ENCODE measurements at regions not wholly inside any gene's neighbourhood (a gene's known extent, or its start where the extent isn't known, plus 50 kb on each side); places are given as distances from the start of the nearest gene placed in this dataset.

DNA sequence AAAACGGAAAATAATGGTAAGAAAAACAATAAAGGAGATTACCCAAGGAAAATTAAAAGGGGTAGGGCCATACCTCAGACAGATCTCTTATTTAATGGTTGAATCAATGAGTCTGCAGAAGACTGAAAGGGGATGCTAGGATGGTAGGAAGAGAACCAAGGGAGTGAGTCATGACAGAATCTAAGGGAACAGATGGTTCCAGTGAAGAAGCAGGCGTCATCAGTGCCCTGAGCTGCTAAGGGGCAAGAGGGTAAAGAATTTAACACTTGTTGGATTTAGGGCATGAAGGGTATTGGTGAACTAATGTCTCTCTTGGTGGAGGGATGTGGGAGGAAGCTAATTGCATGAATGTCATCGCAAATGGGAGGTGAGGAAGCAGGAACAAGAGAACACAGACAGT is 329.2 kb upstream of the TSHZ3 start:
- Histone ChIP-seq H4K20me1 (ENCODE audit: insufficient read depth, low read length) (no peaks in the 10 kb centered on the region), H3K9me3 (ENCODE audit: low read length) (no peaks in the 10 kb centered on the region), H3K4me1 (ENCODE audit: insufficient read depth, low read length, poor library complexity, severe bottlenecking) (no peaks in the 10 kb centered on the region), H3K9me2 (ENCODE audit: insufficient read depth, low read length) (no peaks in the 10 kb centered on the region), H3K36me3 (ENCODE audit: insufficient read depth, low read length) (no peaks in the 10 kb centered on the region), H3K4me2 (ENCODE audit: low read length) (no peak overlapping the region), H3K79me2 (ENCODE audit: insufficient read depth, low read depth, low read length) (no peaks in the 10 kb centered on the region), H3K27ac (ENCODE audit: low read depth, low read length, poor library complexity, severe bottlenecking) (no peak overlapping the region), H2AFZ (ENCODE audit: low read length) (no peak overlapping the region), H3K4me3 (ENCODE audit: low read depth, low read length, poor library complexity, severe bottlenecking) (no peak overlapping the region)
- intact Hi-C loops (cut with micrococcal nuclease; ENCODE audit: unreplicated experiment): loop anchor here (10.0 kb wide), 1 partner anchor 546 kb away; no protein-coding TSS in a partner anchor
- ChIA-PET POLR2A (interaction anchor here (0.7 kb wide), 1 partner anchor 14 kb away, joined by 3 read pairs; no protein-coding TSS in a partner anchor), CTCF (ENCODE audit: unreplicated experiment) (no interaction called here)
- DNase-seq (ENCODE audit: low spot score): no peak
- no peak for TF ChIP-seq EZH2phosphoT487 (IDR thresholded peaks at IDR 0.05; ENCODE audit: borderline replicate concordance, low read depth, low read length)
- TF ChIP-seq, protein P1, sequence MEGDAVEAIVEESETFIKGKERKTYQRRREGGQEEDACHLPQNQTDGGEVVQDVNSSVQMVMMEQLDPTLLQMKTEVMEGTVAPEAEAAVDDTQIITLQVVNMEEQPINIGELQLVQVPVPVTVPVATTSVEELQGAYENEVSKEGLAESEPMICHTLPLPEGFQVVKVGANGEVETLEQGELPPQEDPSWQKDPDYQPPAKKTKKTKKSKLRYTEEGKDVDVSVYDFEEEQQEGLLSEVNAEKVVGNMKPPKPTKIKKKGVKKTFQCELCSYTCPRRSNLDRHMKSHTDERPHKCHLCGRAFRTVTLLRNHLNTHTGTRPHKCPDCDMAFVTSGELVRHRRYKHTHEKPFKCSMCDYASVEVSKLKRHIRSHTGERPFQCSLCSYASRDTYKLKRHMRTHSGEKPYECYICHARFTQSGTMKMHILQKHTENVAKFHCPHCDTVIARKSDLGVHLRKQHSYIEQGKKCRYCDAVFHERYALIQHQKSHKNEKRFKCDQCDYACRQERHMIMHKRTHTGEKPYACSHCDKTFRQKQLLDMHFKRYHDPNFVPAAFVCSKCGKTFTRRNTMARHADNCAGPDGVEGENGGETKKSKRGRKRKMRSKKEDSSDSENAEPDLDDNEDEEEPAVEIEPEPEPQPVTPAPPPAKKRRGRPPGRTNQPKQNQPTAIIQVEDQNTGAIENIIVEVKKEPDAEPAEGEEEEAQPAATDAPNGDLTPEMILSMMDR (conservative IDR thresholded peaks at IDR 0.05; ENCODE audit: low read length): no peak
- no TSS peak for BruUV-seq (replicated peaks)

DNA sequence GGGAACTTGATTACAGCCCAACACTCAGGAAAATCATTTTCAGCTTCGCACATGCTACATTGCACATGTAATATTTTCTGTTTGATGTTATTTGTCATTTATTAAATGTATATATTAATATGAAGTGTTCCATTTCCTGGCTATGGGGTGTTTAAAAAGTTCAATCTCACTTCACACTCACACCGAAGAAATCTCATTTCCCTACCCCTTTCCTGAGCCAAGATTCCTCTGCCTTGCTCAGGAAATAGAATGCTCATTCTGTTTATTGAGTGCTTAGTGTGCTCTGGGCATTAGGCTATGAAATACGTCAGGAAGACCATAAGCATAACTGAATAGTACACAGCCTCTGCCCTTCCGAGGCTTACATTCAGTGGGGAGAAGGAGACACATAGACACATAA is 331.9 kb upstream of the TSHZ3 start:
- TF ChIP-seq, protein P1 (conservative IDR thresholded peaks at IDR 0.05; ENCODE audit: low read length): no peak
- no peak for TF ChIP-seq EZH2phosphoT487 (IDR thresholded peaks at IDR 0.05; ENCODE audit: borderline replicate concordance, low read depth, low read length)
- Histone ChIP-seq H3K4me1 (ENCODE audit: insufficient read depth, low read length, poor library complexity, severe bottlenecking) (no peaks in the 10 kb centered on the region), H3K36me3 (ENCODE audit: insufficient read depth, low read length) (no peaks in the 10 kb centered on the region), H3K79me2 (ENCODE audit: insufficient read depth, low read depth, low read length) (no peaks in the 10 kb centered on the region), H3K9me2 (ENCODE audit: insufficient read depth, low read length) (no peaks in the 10 kb centered on the region), H3K27ac (ENCODE audit: low read depth, low read length, poor library complexity, severe bottlenecking) (no peak overlapping the region), H2AFZ (ENCODE audit: low read length) (no peak overlapping the region), H3K9me3 (ENCODE audit: low read length) (no peaks in the 10 kb centered on the region), H4K20me1 (ENCODE audit: insufficient read depth, low read length) (no peaks in the 10 kb centered on the region), H3K4me3 (ENCODE audit: low read depth, low read length, poor library complexity, severe bottlenecking) (no peak overlapping the region), H3K4me2 (ENCODE audit: low read length) (no peak overlapping the region)
- BruUV-seq (replicated peaks): no TSS peak
- no peak for DNase-seq (ENCODE audit: low spot score)
- intact Hi-C loops (cut with micrococcal nuclease; ENCODE audit: unreplicated experiment): no loop called here
- CTCF ChIA-PET (ENCODE audit: unreplicated experiment): no interaction called here
- POLR2A ChIA-PET: no interaction called here

GRCh38 chr19:31693131-31693932 is 344.1 kb upstream of the TSHZ3 start:
- no peak for TF ChIP-seq EZH2phosphoT487 (IDR thresholded peaks at IDR 0.05; ENCODE audit: borderline replicate concordance, low read depth, low read length)
- TF ChIP-seq, protein P1 (conservative IDR thresholded peaks at IDR 0.05; ENCODE audit: low read length): no peak
- H3K9me2 ChIP-seq (ENCODE audit: insufficient read depth, low read length): no peaks in the 10 kb centered on the region
- no peak overlapping the region for H3K27ac ChIP-seq (ENCODE audit: low read depth, low read length, poor library complexity, severe bottlenecking)
- POLR2A ChIA-PET: no interaction called here
- CTCF ChIA-PET (ENCODE audit: unreplicated experiment): no interaction called here
- H2AFZ ChIP-seq (ENCODE audit: low read length): no peak overlapping the region
- no peak for DNase-seq (ENCODE audit: low spot score)
- no TSS peak for BruUV-seq (replicated peaks)
- intact Hi-C loops (cut with micrococcal nuclease; ENCODE audit: unreplicated experiment): no loop called here
- H3K4me3 ChIP-seq (ENCODE audit: low read depth, low read length, poor library complexity, severe bottlenecking): no peak overlapping the region
- no peaks in the 10 kb centered on the region for H3K9me3 ChIP-seq (ENCODE audit: low read length)
- no peaks in the 10 kb centered on the region for H3K79me2 ChIP-seq (ENCODE audit: insufficient read depth, low read depth, low read length)
- no peaks in the 10 kb centered on the region for H3K4me1 ChIP-seq (ENCODE audit: insufficient read depth, low read length, poor library complexity, severe bottlenecking)
- H3K4me2 ChIP-seq (ENCODE audit: low read length): no peak overlapping the region
- H3K36me3 ChIP-seq (ENCODE audit: insufficient read depth, low read length): no peaks in the 10 kb centered on the region
- no peaks in the 10 kb centered on the region for H4K20me1 ChIP-seq (ENCODE audit: insufficient read depth, low read length)
